Lung (tissue), 11 donors: ENCODE measurements at regions not wholly inside any gene's neighbourhood (a gene's known extent, or its start where the extent isn't known, plus 50 kb on each side); places are given as distances from the start of the nearest gene placed in this dataset.
"Not testable (repeated sequence)": the region's sequence is repeated elsewhere in the genome, so short reads cannot be mapped to it uniquely, and the experiment has no call there.

Experiments
- ATAC-seq: fragments of 200-7000 bp; cut with Tn5 transposase; one replicate; pipeline ENCODE4 v1.9.1; 2020; ENCODE audit warnings: moderate number of reproducible peaks; ENCODE audit not compliant: insufficient read depth, low FRiP score
- DNase-seq, 3 donors: peaks; one replicate each; pipeline ENCODE4 v3.0.0-alpha.2; 2013 to 2017
- H3K27ac ChIP-seq, 2 donors: one replicate each; pipeline ENCODE4 v1.5.1; 2013; ENCODE audit warnings: mild to moderate bottlenecking in 2 of 2, moderate library complexity in 2 of 2, control low read depth in 1 of 2, inconsistent platforms in 1 of 2, low read depth in 1 of 2, low read length in 1 of 2
- H3K27me3 ChIP-seq, 3 donors: one replicate each; pipeline ENCODE4 v1.5.1; 2013; ENCODE audit warnings: low read length in 2 of 3; ENCODE audit not compliant: control insufficient read depth in 3 of 3, insufficient read depth in 3 of 3
- H3K36me3 ChIP-seq, 4 donors: one replicate each; pipeline ENCODE4 v1.5.1; 2013; ENCODE audit warnings: low read length in 4 of 4, mild to moderate bottlenecking in 1 of 4, moderate library complexity in 1 of 4; ENCODE audit not compliant: control insufficient read depth in 4 of 4, insufficient read depth in 4 of 4
- H3K4me1 ChIP-seq, 5 donors: one replicate each; pipeline ENCODE4 v1.5.1; 2013; ENCODE audit warnings: low read length in 5 of 5, mild to moderate bottlenecking in 2 of 5, moderate library complexity in 1 of 5; ENCODE audit not compliant: control insufficient read depth in 5 of 5, insufficient read depth in 5 of 5
- H3K4me3 ChIP-seq: one replicate; pipeline ENCODE4 v1.5.1; 2013; ENCODE audit warnings: mild to moderate bottlenecking, control low read depth, moderate library complexity
- H3K9ac ChIP-seq, 2 donors: one replicate each; pipeline ENCODE4 v1.5.1; 2013; ENCODE audit warnings: low read length in 2 of 2, control low read depth in 1 of 2; ENCODE audit not compliant: insufficient read depth in 1 of 2
- H3K9me3 ChIP-seq, 4 donors: one replicate each; pipeline ENCODE4 v1.5.1; 2013; ENCODE audit warnings: low read length in 3 of 4, mild to moderate bottlenecking in 1 of 4, moderate library complexity in 1 of 4; ENCODE audit not compliant: control insufficient read depth in 4 of 4, insufficient read depth in 3 of 4
- CTCF ChIP-seq: IDR thresholded peaks from 2 replicates; pipeline ENCODE4 v1.5.1; 2012; ENCODE audit warnings: mild to moderate bottlenecking; ENCODE audit errors: control extremely low read depth, extremely low read depth
- WGBS, 2 donors: extraction: QIAGEN DNeasy Blood & Tissue Kit; methylation state at CpG; one replicate each; pipeline ENCODE4 v1.1.7; 2013; 5-methylcytosine and 5-hydroxymethylcytosine counted together
- donor health status: control.
- donor health status: control.
- donor health status: Bipolar disorder and iron deficiency.
- donor health status: healthy.
- donor health status: DM: yes; HTN: yes; CAD: no.

GRCh38 chr13:110819203-110820014, 95.5 kb downstream of the ANKRD10 start:
- no peak overlapping the region for H3K27ac ChIP-seq
- H3K9ac ChIP-seq, result no peak overlapping the region
- H3K27me3 ChIP-seq, result no peaks in the 10 kb centered on the region
- no peak overlapping the region for H3K4me3 ChIP-seq
- ATAC-seq (peak; percentile 83), DNase-seq (peak; percentile 79 to 82 (median 81))
- peaks cover 0 to 8% (median 0%) of the 10 kb centered on the region in 5 donors for H3K4me1 ChIP-seq
- peak; percentile 91 for TF ChIP-seq CTCF
- H3K9me3 ChIP-seq, result no peaks in the 10 kb centered on the region
- WGBS, 2 donors, result 28 to 31% methylated on average over 17 of the region's 17 CpGs
- H3K36me3 ChIP-seq, result no peaks in the 10 kb centered on the region

- H3K4me1 ChIP-seq, result peaks cover 0 to 15% (median 2%) of the 10 kb centered on the region in 5 donors
- H3K27me3 ChIP-seq, result no peaks in the 10 kb centered on the region
- H3K27ac ChIP-seq, result no peak overlapping the region
- no peak for TF ChIP-seq CTCF
- no peak overlapping the region for H3K4me3 ChIP-seq
- no peak for DNase-seq
- no peaks in the 10 kb centered on the region for H3K36me3 ChIP-seq
- no peak overlapping the region for H3K9ac ChIP-seq
- ATAC-seq, result no peak
- WGBS, 2 donors, result 73 to 84% methylated on average over 9 of the region's 9 CpGs
- no peaks in the 10 kb centered on the region for H3K9me3 ChIP-seq
Observed at GRCh38 chr13:110820322-110820721, 94.5 kb downstream of the ANKRD10 start.

GRCh38 chr13:110821837-110822668, 92.8 kb downstream of the ANKRD10 start:
- ATAC-seq, H3K27ac ChIP-seq, H3K9me3 ChIP-seq, H3K36me3 ChIP-seq, H3K27me3 ChIP-seq, H3K9ac ChIP-seq, DNase-seq, H3K4me3 ChIP-seq: not testable (repeated sequence)
- WGBS, 2 donors, result 87 to 89% methylated on average over 25 of the region's 25 CpGs
- peaks cover 0 to 19% (median 4%) of the 10 kb centered on the region in 5 donors for H3K4me1 ChIP-seq

DNA sequence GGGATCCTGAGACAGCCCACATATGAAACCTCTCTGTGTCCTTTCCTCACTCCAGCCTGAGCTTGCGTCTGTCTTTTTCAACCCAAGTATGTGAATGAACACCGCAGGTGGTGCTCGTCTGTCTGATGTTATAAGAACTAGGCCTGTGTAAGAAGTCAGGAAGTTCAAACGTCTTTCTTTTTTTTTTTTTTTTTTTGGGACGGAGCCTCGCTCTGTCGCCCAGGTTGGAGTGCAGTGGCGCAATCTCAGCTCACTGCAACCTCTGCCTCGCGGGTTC, 92.3 kb downstream of the ANKRD10 start:
- Histone ChIP-seq H3K4me3 (no peak overlapping the region), H3K9ac (no peak overlapping the region), H3K27ac (no peak overlapping the region), H3K9me3 (no peaks in the 10 kb centered on the region), H3K27me3 (no peaks in the 10 kb centered on the region), H3K36me3 (no peaks in the 10 kb centered on the region), H3K4me1 (peaks cover 0 to 19% (median 4%) of the 10 kb centered on the region in 5 donors)
- 84 to 90% methylated on average over 9 to 10 of the region's 10 CpGs for whole genome bisulfite sequencing, 2 donors
- ATAC-seq (no peak), DNase-seq (no peak)
- no peak for TF ChIP-seq CTCF
